GM18907 (cell line): ENCODE measurements at regions not wholly inside any gene's neighbourhood (a gene's known extent, or its start where the extent isn't known, plus 50 kb on each side); places are given as distances from the start of the nearest gene placed in this dataset.

Source experiments
- ATAC-seq: cut with Tn5 transposase; IDR thresholded peaks from one replicate; pipeline ENCODE4 v1.9.1; 2021; ENCODE audit warnings: mild to moderate bottlenecking, moderate library complexity; ENCODE audit not compliant: unreplicated experiment

DNA sequence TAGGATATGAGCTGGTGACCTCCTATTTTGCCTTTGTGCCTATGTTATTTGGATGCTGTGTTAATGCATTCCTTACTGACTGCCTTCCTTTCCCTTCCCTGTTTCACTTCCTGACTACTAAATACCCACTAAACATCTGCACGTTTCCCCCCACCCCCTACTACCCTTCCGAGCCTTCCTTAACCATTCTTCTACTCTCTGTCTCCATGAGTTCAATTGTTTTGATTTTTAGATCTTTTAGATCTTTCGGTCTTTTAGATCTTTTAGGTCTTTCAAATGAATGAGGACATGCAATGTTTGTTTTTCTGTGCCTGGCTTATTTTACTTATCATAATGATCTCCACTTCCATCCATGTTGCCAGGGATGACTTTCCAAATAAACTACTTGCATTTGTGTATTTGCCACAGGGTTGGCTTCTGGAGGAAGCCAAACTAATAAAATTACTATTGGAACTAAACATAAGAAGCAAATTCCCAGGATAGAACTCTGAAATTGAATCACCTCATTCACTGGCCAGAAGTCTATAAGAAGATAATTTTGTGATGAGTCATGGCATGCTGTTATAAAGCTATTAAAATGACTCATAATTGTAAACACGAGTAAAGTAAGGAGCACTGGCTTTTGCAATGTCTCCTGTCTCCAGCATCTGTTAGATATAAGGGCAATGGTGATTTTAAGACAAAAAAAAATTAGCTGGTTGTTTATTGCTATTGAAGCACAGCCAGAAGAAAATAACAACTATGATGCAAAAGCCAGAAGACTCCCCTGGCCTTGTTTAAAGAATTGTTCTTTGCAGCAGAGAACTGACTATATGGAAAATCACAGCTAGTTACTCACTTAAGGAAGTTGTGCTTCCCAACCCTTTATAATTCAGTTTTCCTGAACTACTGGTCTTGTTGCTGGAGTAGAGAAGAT is 586.3 kb downstream of the LRFN5 start:
- no peak for ATAC-seq

DNA sequence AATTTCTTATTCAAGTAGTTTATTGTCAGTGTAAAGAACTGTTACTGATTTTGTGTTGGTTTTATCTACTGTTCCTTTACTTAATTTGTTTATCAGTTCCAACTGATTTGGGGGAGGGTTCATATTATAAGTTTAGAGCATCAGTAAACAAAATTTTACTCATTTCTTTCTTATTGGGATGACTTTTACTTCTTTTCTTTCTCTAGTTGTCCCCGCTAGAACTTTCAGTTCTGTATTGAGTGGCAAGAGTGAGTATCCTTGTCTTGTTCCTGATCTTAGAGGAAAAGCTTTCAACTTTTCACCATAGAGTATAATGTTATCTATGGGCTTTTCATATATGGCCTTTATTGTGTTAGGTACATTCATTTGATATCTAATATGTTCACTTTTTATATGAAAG is 584.1 kb downstream of the LRFN5 start:
- no peak for ATAC-seq

DNA sequence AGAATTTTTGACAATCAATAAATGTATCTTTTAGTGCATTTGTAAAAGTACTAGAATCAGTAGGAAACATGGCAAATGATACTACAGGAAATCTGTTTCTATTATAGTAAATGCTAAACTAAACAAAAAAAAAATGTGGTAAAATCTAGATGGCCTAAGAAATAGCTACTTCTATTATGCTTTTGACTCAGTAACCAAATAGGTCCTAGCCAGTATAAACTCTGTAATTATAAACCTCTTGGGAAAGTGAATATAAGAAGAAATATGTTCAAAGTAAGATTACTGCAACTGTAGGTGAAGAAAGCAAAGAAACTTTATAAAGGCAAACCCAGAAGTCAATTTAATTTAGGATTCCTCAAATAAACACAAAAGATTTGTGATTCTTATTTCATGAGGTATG is 581.2 kb downstream of the LRFN5 start:
- no peak for ATAC-seq

DNA sequence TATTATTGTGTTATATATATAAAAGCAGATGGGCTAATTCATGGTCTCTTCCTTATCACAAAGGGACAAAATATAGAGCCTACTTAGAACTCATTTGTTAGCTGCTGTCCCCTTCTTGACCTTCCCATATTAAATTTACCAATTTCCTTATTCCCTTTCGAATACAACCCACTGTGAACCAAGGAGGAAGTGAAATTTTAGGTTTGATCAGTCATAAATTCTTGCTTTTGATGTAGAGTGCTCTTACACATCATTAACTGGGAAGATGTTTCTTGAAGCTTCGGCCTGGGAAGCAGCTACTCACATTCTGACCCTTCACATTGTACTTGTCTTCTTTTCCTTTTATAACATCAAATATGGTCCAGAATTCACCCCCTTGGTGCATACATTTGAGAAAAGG is 579.0 kb downstream of the LRFN5 start:
- ATAC-seq = no peak

DNA sequence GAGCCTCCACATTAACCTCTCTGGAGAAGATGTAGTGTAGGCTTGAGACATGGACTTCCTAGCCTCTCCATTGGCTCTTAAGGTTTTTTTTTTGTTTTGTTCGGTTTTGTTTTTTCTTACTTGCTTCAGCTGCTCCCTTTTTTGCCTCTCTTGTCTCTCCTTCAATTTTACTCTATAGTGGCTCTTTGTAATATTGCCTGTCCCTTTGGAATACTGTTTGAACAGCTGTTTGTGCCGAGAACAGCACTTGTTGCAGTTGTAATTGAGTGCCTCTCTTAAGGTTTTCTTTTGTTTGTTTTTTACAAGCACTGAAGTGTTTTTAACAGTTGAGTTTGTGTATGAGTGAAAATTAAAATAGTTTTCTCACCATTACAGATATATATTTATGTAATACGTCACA is 567.7 kb downstream of the LRFN5 start:
- no peak for ATAC-seq

DNA sequence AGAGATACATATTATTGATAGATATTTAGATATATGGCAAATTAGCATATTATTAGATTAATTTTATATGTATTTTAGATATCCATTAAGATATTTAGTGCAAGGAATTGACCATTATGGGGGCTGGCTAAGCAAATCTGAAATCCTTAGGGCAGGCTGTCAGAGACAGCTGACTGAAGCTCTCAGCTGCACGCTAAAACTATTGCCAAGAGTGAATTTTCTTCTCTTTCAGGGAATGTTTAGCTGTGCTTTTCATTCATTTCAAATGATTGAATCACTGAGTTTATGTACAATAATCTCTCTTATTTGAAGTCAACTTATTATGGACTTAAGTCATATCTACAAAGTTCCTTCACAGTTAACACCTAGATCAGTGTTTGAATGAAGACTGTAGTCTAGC is 566.5 kb downstream of the LRFN5 start:
- no peak for ATAC-seq

DNA sequence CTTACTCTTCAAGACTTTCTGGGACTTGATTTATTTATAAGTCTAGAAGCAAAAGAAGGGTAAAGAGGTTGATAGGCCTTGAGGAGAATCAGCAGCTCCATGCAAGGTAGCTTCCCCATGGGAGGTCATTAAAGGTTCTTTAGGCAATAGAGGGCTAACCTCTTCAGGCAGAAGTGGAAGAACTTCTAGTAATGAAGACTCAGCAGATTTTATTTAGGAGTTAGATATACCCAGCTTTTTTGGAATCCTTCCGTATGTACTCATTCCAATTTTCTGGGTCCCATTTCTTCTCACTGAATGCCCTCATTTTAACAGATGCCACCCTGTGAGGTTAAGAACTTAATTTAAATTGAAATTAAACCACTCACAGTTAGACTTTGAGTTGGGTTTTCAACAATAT is 565.6 kb downstream of the LRFN5 start:
- ATAC-seq = no peak

DNA sequence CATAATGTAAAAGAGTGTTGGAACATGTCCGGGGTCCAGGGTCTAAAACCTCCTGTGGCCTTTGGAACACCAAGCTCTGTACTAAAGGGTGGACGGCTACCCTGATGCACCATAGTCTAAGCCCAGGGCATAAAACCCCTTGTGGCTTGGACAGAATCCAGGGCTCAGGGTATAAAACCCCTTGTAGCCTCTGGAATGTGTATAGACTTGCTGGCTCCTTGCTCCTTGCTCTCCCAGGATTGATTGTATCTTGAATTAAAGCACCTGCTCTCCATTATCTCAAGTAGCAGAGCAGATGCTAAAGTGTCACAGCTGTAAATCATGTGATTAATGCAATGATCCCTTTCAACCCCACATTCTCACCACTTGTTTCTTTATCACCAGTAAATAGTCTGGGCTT is 556.5 kb downstream of the LRFN5 start:
- no peak for ATAC-seq

DNA sequence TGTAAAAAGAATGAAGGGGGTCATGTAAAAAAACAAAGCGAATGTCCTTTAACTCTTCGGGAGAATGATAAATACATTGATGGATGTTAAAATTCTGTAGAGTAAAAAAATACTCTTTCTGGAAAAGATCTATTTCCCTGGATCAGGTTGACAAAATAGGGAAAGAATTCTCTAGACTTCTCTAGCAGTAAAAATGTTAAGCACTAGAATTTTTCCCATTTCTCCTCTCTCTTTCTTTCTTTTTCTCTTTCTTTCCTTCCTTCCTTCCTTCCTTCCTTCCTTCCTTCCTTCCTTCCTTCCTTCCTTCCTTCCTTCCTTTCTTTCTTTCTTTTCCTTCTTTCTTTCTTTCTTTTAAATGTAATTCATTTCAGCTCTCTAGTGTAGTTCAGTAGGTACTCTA is 552.5 kb downstream of the LRFN5 start:
- no peak for ATAC-seq

DNA sequence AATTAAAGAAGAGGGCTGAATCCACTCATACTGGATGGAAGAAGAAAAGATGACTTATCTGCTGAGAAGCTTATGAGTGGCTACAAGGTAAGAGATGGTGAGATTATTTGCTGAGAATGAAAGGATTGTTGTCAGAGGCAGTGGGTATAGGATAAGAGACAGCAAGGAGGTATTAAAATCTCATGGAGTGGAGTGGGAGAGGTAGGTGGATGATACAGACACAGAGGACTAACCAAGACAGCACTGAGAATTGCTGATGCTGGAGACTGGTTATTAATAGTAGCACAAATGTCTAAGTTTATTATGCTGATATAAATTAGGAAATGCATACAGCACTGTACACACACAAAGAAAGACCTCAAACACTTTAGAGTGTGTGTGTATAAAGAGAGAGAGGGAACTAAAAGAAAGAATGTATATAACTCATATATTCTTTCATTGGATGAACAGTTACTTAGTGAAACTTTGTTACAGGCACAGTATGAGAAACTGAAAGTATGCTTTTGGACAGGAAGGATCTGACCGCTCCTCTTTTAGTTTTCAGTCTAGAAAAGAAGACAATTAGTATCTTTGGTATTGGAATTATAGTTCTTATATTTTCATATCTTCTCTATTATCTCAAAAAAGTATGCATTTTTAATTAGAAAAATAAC is 543.1 kb downstream of the LRFN5 start:
- ATAC-seq = peak; percentile 46

DNA sequence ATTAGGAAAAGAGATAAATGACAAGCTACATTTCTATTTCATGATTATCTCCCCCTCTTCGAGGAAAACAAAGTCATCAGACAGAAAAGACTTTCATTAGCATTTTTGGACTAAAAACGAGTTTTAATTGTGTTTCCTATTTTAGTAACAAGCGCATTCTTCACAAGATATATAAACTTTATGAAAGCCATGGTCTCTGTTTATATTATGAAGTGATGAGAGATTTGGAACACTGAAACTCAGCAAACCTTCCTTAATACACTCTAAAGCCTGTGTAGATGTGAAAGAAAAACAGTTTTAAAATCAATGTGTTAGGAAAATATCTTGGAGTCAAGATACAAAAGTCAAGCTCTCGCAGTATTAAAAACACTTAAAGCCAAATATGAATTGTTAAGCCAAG is 539.1 kb downstream of the LRFN5 start:
- no peak for ATAC-seq

DNA sequence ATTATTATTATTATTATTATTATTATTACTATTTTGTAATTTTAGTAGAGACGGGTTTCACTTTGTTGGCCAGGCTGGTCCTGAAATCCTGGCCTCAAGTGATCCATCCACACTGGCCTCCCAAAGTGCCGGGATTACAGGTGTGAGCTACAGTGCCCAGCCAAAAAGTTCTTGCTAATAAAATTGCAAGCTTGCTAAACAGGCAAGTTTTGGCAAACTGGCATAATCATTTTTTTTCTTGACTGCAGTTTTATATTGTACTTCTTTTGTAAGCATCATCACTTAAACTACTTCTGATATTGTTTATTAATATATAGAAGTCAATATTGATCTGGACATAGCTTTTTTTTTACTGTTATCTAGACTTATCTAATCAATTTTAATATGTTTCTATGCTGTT is 536.4 kb downstream of the LRFN5 start:
- ATAC-seq = no peak

DNA sequence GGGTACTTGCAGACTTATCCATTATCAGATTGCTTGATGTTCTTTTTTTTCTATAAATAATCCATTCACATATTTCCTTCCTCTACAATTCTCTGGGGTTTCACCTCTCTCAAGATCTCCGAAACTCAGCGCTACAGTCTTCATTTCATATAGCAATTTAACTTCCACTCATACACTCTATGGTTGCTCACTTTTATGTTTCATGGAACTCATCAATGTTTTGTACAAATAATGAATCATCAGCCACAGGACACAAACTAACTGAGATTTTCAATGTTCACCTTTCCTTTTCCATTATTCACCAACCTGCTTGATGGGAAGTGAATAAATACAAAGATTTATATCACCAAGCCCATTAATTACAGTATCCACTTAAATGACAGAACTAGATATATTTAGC is 534.7 kb downstream of the LRFN5 start:
- ATAC-seq = no peak

DNA sequence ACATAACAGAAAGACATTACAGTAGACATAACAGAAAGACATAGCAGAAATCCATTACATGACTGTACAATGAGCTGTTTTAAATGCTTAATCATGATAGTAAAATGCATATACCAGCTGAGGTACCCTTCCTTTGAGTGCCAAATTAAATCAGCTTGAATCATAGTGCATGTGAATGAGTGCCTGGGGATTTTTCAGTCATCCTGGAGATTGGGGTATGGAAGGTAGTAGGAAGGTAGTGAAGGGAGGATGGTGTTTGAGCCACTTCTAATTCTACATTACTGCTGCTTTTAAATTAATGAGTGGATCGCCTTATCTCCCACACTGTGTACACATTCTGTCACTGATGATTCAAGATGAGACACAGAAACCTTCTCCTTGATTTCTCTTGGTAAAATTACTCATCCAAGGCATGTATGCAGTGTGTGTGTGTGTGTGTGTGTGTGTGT is 534.2 kb downstream of the LRFN5 start:
- no peak for ATAC-seq

DNA sequence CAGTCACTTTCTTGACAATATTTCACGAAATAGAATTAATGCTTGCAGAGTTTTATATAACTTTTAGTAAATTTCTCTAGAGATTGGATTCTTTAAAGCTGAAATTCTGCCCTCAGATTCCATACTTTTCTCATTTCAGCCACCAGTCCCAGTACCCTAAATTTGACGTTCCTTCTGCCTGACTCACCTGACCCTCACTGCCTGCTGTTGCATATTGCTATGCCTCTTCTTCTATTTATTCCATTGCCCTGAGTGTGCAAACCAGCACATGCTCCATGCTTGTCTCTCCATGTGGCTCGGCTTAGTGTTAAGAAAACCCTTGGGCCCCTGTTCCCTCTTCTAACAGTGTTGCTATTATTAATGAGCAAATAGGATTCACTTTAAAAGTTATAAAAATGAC is 533.3 kb downstream of the LRFN5 start:
- ATAC-seq = no peak

DNA sequence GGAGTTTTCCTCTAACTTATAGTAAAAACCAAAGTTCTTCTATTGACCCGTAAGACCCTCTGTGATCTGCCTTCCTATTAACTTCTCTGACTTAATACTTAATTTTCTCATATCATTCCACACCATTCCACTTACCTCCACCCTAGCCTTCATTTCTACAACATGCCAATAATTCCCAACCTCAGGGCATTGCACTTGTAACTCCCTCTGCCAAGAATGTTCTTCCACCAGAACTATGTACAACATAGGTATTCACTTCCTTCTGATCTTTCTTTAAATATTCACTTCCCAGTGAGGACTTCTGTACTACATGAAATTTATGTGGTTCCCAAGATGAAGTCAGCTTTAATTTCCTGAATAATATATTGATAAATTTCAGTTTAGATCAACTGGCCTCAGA is 531.7 kb downstream of the LRFN5 start:
- no peak for ATAC-seq

DNA sequence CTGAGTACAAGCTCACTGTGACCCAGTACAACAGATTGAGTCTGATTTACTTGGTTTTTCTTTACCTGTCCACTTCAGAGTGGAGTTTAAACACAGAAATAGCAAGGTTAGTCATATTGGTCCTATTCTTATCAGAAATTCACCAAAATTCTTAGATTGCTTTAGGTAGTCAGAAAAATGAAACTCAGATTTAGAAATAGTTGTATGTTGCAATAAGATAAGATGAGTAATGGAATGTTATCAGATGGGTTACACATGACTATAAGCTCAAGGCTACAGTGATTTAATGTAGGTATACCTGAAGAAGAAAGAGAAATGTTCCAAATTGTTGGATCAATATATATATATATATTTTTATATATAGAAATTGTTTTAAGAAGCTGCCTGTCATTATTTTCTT is 524.1 kb downstream of the LRFN5 start:
- no peak for ATAC-seq

DNA sequence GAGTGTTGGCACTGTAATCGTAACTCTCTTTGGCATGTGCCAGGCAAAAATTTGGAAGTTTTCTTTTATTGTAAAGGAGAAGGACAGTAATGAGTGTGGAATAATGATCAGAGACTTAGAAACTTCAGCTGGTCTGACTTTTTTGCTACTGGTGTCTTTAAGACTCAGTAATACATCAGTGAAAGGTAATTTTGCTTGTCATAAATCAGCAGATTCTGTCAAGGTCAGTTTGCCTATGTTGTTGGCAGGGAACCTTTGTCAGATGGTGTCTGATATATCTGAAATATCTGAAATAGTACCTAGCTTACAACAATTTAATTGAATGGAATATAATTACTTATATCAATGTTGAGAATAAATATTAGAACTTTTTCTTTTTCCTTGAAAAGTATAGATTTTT is 516.9 kb downstream of the LRFN5 start:
- ATAC-seq = no peak

DNA sequence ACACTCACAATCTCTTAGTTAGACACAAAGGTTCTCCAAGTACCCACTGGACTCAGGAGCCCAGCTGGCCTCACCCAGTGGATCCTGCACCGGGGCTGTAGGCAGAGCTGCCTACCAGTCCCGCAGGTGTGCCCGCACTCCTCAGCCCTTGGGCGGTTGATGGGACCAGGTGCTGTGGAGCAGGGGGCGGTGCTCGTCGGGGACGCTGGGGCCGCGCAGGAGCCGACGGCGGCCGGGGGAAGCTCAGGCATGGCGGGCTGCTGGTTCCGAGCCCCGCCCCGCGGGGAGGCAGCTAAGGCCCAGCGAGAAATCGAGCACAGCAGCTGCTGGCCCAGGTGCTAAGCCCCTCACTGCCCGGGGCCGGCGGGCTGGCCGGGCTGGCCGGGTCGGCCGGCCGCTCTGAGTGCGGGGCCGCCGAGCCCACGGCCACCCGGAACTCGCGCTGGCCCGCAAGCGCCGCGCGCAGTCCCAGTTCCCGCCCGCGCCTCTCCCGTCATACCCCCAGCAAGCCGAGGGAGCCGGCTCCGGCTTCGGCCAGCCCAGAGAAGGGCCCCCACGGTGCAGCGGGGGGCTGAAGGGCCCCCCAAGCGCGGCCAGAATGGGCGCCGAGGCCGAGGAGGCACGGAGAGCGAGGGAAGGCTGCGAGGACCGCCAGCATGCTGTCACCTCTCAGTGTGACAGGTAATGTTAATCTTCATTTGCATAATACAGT is 506.8 kb downstream of the LRFN5 start:
- ATAC-seq = no peak

DNA sequence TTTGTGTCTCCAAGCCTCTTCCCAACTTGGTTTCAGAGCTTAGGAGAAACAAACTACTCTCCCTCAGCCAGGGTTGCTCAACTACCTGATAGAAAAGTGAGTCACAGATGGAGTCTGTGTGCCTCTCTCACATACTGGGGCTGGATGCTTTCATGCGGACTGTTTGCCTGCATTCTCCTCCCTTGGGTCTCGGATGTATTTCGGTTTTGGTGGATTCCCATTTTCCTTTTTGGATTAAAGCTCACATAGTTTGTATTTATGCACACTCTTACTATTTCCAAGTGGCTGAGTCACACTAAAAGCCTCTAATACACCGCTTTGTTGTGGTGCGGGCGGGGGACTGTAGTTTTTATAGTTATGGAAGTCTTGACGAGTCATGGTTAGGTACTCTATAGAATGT is 505.4 kb downstream of the LRFN5 start:
- no peak for ATAC-seq

DNA sequence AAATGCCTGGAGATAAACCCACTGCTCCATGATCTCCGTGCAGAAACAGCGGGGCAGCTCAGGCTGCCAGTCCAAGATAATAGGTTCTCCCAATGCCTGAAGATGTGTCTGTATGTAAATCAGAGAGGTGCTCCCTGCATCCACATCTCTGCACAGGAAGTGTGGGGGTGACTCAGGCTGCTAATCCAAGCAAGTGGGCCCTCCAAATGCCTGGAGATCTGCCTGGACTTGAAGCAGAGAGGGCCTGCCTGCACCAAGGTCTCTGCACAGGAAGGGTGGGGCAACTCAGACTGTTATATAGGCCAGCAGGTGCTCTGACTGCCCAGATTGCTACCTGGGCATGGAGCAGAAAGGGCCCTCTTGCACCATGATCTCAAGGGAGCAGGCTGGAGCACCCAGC is 504.7 kb downstream of the LRFN5 start:
- ATAC-seq = no peak

DNA sequence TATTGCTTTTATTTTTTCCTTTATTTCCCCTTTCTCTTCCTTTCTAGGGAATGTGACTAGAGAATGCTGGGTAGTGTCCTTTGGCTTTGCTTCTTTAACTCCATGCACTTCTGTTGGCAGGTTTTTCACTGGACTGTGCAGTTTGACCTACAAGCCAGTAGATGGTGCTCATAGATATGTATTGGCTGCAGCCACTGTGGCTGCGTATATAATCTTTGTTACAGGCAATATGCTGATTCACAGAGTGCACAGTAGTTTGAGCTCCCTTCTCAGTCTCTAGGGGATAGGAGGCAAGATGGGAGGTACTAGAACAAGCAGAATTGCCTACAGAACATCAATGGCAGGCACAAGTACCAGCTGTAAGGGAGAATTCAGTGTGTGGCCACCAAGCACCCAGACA is 503.5 kb downstream of the LRFN5 start:
- peak; percentile 56 for ATAC-seq
